Superior temporal gyrus (tissue), 1 donor: ENCODE measurements at regions not wholly inside any gene's neighbourhood (a gene's known extent, or its start where the extent isn't known, plus 50 kb on each side); places are given as distances from the start of the nearest gene placed in this dataset.
"Not testable (repeated sequence)": the region's sequence is repeated elsewhere in the genome, so short reads cannot be mapped to it uniquely, and the experiment has no call there.

Experiments used
- DNase-seq: peaks from one replicate; pipeline ENCODE4 v3.0.0-alpha.2; 2016; ENCODE audit errors: extremely low spot score

- no peak for DNase-seq
Observed at GRCh38 chr2:208929894-208930427, 493.9 kb upstream of the MAP2 start.

- DNase-seq = no peak
Observed at GRCh38 chr2:208935531-208935930, 488.3 kb upstream of the MAP2 start.

GRCh38 chr2:208937521-208937920 lies 486.3 kb upstream of the MAP2 start:
- no peak for DNase-seq

- no peak for DNase-seq
Observed at GRCh38 chr2:208939852-208940251, 484.0 kb upstream of the MAP2 start.

- no peak for DNase-seq
Observed at GRCh38 chr2:208945719-208946256, 478.1 kb upstream of the MAP2 start.

GRCh38 chr2:208948073-208948472 lies 475.8 kb upstream of the MAP2 start:
- DNase-seq = no peak

GRCh38 chr2:208970070-208970469 lies 453.8 kb upstream of the MAP2 start:
- no peak for DNase-seq

- DNase-seq = no peak
Observed at GRCh38 chr2:208977582-208977981, 446.3 kb upstream of the MAP2 start.

GRCh38 chr2:208978946-208979345 lies 444.9 kb upstream of the MAP2 start:
- DNase-seq = no peak

GRCh38 chr2:208980321-208980720 lies 443.5 kb upstream of the MAP2 start:
- no peak for DNase-seq

- no peak for DNase-seq
Observed at GRCh38 chr2:208982831-208983230, 441.0 kb upstream of the MAP2 start.

- DNase-seq = no peak
Observed at GRCh38 chr2:208983486-208983885, 440.4 kb upstream of the MAP2 start.

- DNase-seq = no peak
Observed at GRCh38 chr2:208984376-208985090, 439.3 kb upstream of the MAP2 start.

GRCh38 chr2:208985644-208986043 lies 438.2 kb upstream of the MAP2 start:
- DNase-seq = no peak

GRCh38 chr2:208990716-208991115 lies 433.1 kb upstream of the MAP2 start:
- DNase-seq = no peak

- DNase-seq = peak; percentile 42
Observed at GRCh38 chr2:208999911-209000310, 423.9 kb upstream of the MAP2 start.

GRCh38 chr2:209002054-209002453 lies 421.8 kb upstream of the MAP2 start:
- DNase-seq = no peak

- DNase-seq = no peak
Observed at GRCh38 chr2:209005371-209005770, 418.5 kb upstream of the MAP2 start.

- DNase-seq = no peak
Observed at GRCh38 chr2:209008636-209009287, 415.1 kb upstream of the MAP2 start.

GRCh38 chr2:209018633-209019032 lies 405.2 kb upstream of the MAP2 start:
- not testable (repeated sequence) for DNase-seq

GRCh38 chr2:209029249-209029648 lies 394.6 kb upstream of the MAP2 start:
- no peak for DNase-seq

- DNase-seq = no peak
Observed at GRCh38 chr2:209044307-209044706, 379.5 kb upstream of the MAP2 start.

- DNase-seq = no peak
Observed at GRCh38 chr2:209046163-209046562, 377.7 kb upstream of the MAP2 start.
